Caco-2 (cell line): ENCODE measurements at regions not wholly inside any gene's neighbourhood (a gene's known extent, or its start where the extent isn't known, plus 50 kb on each side); places are given as distances from the start of the nearest gene placed in this dataset.

Source experiments
- BruUV-seq: library from RNA; stranded (reverse); fragments of 400-500 nt; replicated peaks from 2 replicates; lab custom pipeline; 2021; lab: Mats Ljungman, UMichigan
- CTCF ChIA-PET: fragments of 300-600 bp; sonication (Branson Sonifier 250); formaldehyde crosslinking; loops from one replicate; lab custom pipeline; 2022; ENCODE audit warnings: antibody characterized with exemption; lab: Charles Lee
- POLR2A ChIA-PET: fragments of 300-600 bp; sonication (Branson Sonifier 250); formaldehyde crosslinking; loops from one replicate; lab custom pipeline; 2022; ENCODE audit warnings: antibody characterized with exemption; lab: Charles Lee
- DNase-seq, 2 experiments: peaks; one replicate each; pipeline versions ENCODE4 v3.0.0 to v3.0.0-alpha.2; 2020 to 2022
- H3K27me3 ChIP-seq: replicated peaks from 2 replicates; pipeline ENCODE4 v1.6.0; 2011; ENCODE audit warnings: low read length; ENCODE audit not compliant: control insufficient read depth, insufficient read depth
- H3K36me3 ChIP-seq: 2 replicates; pipeline ENCODE4 v1.5.1; 2011; ENCODE audit warnings: low read length; ENCODE audit not compliant: control insufficient read depth, insufficient read depth
- H3K4me1 ChIP-seq: fragments of 250-450 bp; sonication (Bioruptor Pico); 2 replicates; pipeline ENCODE4 v1.5.1; 2020; ENCODE audit warnings: mild to moderate bottlenecking
- H3K4me3 ChIP-seq: 2 replicates; pipeline ENCODE4 v1.5.1; 2011; ENCODE audit warnings: low read depth, mild to moderate bottlenecking, control low read depth, low read length
- H3K9me3 ChIP-seq: fragments of 250-450 bp; sonication (Bioruptor Pico); 2 replicates; pipeline ENCODE4 v1.5.1; 2020; ENCODE audit warnings: mild to moderate bottlenecking, moderate library complexity
- H3K27ac Mint-ChIP-seq: one replicate; pipeline ENCODE4 v1.8.0; 2022; ENCODE audit warnings: mixed read lengths; ENCODE audit not compliant: unreplicated experiment
- H3K27me3 Mint-ChIP-seq: one replicate; pipeline ENCODE4 v1.8.0; 2022; ENCODE audit warnings: mixed read lengths; ENCODE audit not compliant: insufficient read depth, unreplicated experiment
- H3K36me3 Mint-ChIP-seq: one replicate; pipeline ENCODE4 v1.8.0; 2022; ENCODE audit warnings: mild to moderate bottlenecking, mixed read lengths; ENCODE audit not compliant: insufficient read depth, unreplicated experiment
- H3K4me1 Mint-ChIP-seq: one replicate; pipeline ENCODE4 v1.8.0; 2022; ENCODE audit warnings: low read depth, mixed read lengths; ENCODE audit not compliant: unreplicated experiment
- H3K4me3 Mint-ChIP-seq: one replicate; pipeline ENCODE4 v1.8.0; 2022; ENCODE audit warnings: mild to moderate bottlenecking, moderate library complexity, mixed read lengths; ENCODE audit not compliant: unreplicated experiment
- H3K9me3 Mint-ChIP-seq: one replicate; pipeline ENCODE4 v1.8.0; 2022; ENCODE audit warnings: mixed read lengths; ENCODE audit not compliant: unreplicated experiment
- CTCF ChIP-seq, 2 experiments: fragments of 200-600 bp in 1 of 2; IDR thresholded peaks; 1 replicate in 1 of 2; 2 replicates in 1 of 2; pipeline versions ENCODE4 v1.5.1 to v1.8.0; 2011 to 2022; ENCODE audit warnings: antibody characterized with exemption in 1 of 2, control low read depth in 1 of 2, inconsistent platforms in 1 of 2, low read depth in 1 of 2, low read length in 1 of 2, mild to moderate bottlenecking in 1 of 2, moderate library complexity in 1 of 2; ENCODE audit not compliant: insufficient read depth in 1 of 2, severe bottlenecking in 1 of 2, unreplicated experiment in 1 of 2
- intact Hi-C: fragments of 100-400 bp; cut with micrococcal nuclease; formaldehyde crosslinking; loops from one replicate; pipeline ENCODE4 v1.10.0; 2022; ENCODE audit not compliant: unreplicated experiment

GRCh38 chrX:40253771-40254170 is 156.0 kb upstream of the BCOR start:
- H3K36me3 Mint-ChIP-seq = no peaks in the 10 kb centered on the region
- H3K4me3 Mint-ChIP-seq = no peak overlapping the region
- no peak overlapping the region for H3K27ac Mint-ChIP-seq
- no peak for TF ChIP-seq CTCF (IDR thresholded peaks at IDR 0.05; ENCODE audit: insufficient read depth in 1 of 2, low read depth in 1 of 2, low read length in 1 of 2, severe bottlenecking in 1 of 2, unreplicated experiment in 1 of 2)
- H3K4me1 Mint-ChIP-seq = no peaks in the 10 kb centered on the region
- ChIA-PET CTCF (no interaction called here), POLR2A (no interaction called here)
- H3K4me1 ChIP-seq = no peaks in the 10 kb centered on the region
- intact Hi-C loops = no loop called here
- DNase-seq = no peak
- H3K27me3 ChIP-seq = no peaks in the 10 kb centered on the region
- no peaks in the 10 kb centered on the region for H3K9me3 ChIP-seq
- no peaks in the 10 kb centered on the region for H3K36me3 ChIP-seq
- H3K27me3 Mint-ChIP-seq = no peaks in the 10 kb centered on the region
- H3K4me3 ChIP-seq = no peak overlapping the region
- H3K9me3 Mint-ChIP-seq = no peaks in the 10 kb centered on the region
- no TSS peak for BruUV-seq

- Mint-ChIP-seq H3K4me1 (no peaks in the 10 kb centered on the region), H3K27me3 (no peaks in the 10 kb centered on the region), H3K9me3 (no peaks in the 10 kb centered on the region), H3K4me3 (no peak overlapping the region), H3K36me3 (no peaks in the 10 kb centered on the region), H3K27ac (no peak overlapping the region)
- intact Hi-C loops = no loop called here
- BruUV-seq = no TSS peak
- DNase-seq = no peak
- Histone ChIP-seq H3K36me3 (no peaks in the 10 kb centered on the region), H3K4me1 (no peaks in the 10 kb centered on the region), H3K4me3 (no peak overlapping the region), H3K27me3 (no peaks in the 10 kb centered on the region), H3K9me3 (no peaks in the 10 kb centered on the region)
- no peak for TF ChIP-seq CTCF (IDR thresholded peaks at IDR 0.05; ENCODE audit: insufficient read depth in 1 of 2, low read depth in 1 of 2, low read length in 1 of 2, severe bottlenecking in 1 of 2, unreplicated experiment in 1 of 2)
- ChIA-PET POLR2A (no interaction called here), CTCF (no interaction called here)
These were observed 151.8 kb upstream of the BCOR start for GRCh38 chrX:40249582-40249981.

GRCh38 chrX:40248822-40249221 is 151.1 kb upstream of the BCOR start:
- Mint-ChIP-seq H3K4me1 (no peaks in the 10 kb centered on the region), H3K36me3 (no peaks in the 10 kb centered on the region)
- CTCF ChIA-PET = no interaction called here

More at GRCh38 chrX:40248822-40249221, 151.1 kb upstream of the BCOR start:
- no peaks in the 10 kb centered on the region for H3K4me1 ChIP-seq
- intact Hi-C loops = no loop called here
- no peaks in the 10 kb centered on the region for H3K9me3 ChIP-seq
- H3K27me3 ChIP-seq = no peaks in the 10 kb centered on the region
- no peaks in the 10 kb centered on the region for H3K27me3 Mint-ChIP-seq
- no peaks in the 10 kb centered on the region for H3K9me3 Mint-ChIP-seq
- H3K36me3 ChIP-seq = no peaks in the 10 kb centered on the region
- DNase-seq = no peak
- H3K4me3 Mint-ChIP-seq = no peak overlapping the region
- TF ChIP-seq CTCF (IDR thresholded peaks at IDR 0.05; ENCODE audit: insufficient read depth in 1 of 2, low read depth in 1 of 2, low read length in 1 of 2, severe bottlenecking in 1 of 2, unreplicated experiment in 1 of 2) = no peak
- POLR2A ChIA-PET = no interaction called here
- no TSS peak for BruUV-seq
- no peak overlapping the region for H3K27ac Mint-ChIP-seq
- no peak overlapping the region for H3K4me3 ChIP-seq
